GM23338 (cell line): ENCODE measurements at regions not wholly inside any gene's neighbourhood (a gene's known extent, or its start where the extent isn't known, plus 50 kb on each side); places are given as distances from the start of the nearest gene placed in this dataset.

Experiments
- ATAC-seq: fragments of 200-7000 bp; cut with Tn5 transposase; 3 replicates; pipeline ENCODE4 v1.9.1; 2020
- DNase-seq: peaks from one replicate; pipeline ENCODE4 v3.0.0-alpha.2; 2015; ENCODE audit warnings: low spot score
- H2AFZ ChIP-seq: fragments of 200-600 bp; sonication (generic); 2 replicates; pipeline ENCODE4 v1.8.0; 2016; ENCODE audit warnings: antibody characterized with exemption, mild to moderate bottlenecking, moderate library complexity
- H3F3A ChIP-seq: fragments of 200-600 bp; sonication (generic); replicated peaks from 2 replicates; pipeline ENCODE4 v1.8.0; 2017; ENCODE audit warnings: antibody characterized with exemption, mixed run types, low read depth
- H3K27ac ChIP-seq: fragments of 200-600 bp; sonication (generic); 2 replicates; pipeline ENCODE4 v1.6.1; 2016; ENCODE audit warnings: low read depth
- H3K27me3 ChIP-seq: fragments of 200-600 bp; sonication (generic); 2 replicates; pipeline ENCODE4 v1.8.0; 2016; ENCODE audit warnings: mild to moderate bottlenecking, mixed run types, moderate library complexity; ENCODE audit not compliant: insufficient read depth
- H3K36me3 ChIP-seq: fragments of 200-600 bp; sonication (generic); 2 replicates; pipeline ENCODE4 v1.8.0; 2016; ENCODE audit warnings: mild to moderate bottlenecking; ENCODE audit not compliant: insufficient read depth
- H3K4me1 ChIP-seq: fragments of 200-600 bp; sonication (generic); 2 replicates; pipeline ENCODE4 v1.8.0; 2016; ENCODE audit warnings: mild to moderate bottlenecking, moderate library complexity; ENCODE audit not compliant: insufficient read depth
- H3K4me2 ChIP-seq: fragments of 200-600 bp; sonication (generic); 2 replicates; pipeline ENCODE4 v1.7.1; 2017; ENCODE audit warnings: mixed run types
- H3K4me3 ChIP-seq: fragments of 200-600 bp; sonication (generic); 2 replicates; pipeline ENCODE4 v1.6.1; 2016; ENCODE audit warnings: mixed run types
- H3K79me2 ChIP-seq: fragments of 200-600 bp; sonication (generic); replicated peaks from 2 replicates; pipeline ENCODE4 v1.8.0; 2017; ENCODE audit warnings: mild to moderate bottlenecking; ENCODE audit not compliant: insufficient read depth
- H3K9me2 ChIP-seq: fragments of 200-600 bp; sonication (generic); 2 replicates; pipeline ENCODE4 v1.8.0; 2017; ENCODE audit not compliant: insufficient read depth
- H4K20me1 ChIP-seq: fragments of 200-600 bp; sonication (generic); replicated peaks from 2 replicates; pipeline ENCODE4 v1.8.0; 2017; ENCODE audit warnings: mild to moderate bottlenecking; ENCODE audit not compliant: insufficient read depth
- H3K27ac Mint-ChIP-seq: 2 replicates; pipeline ENCODE4 v1.8.0; 2020; ENCODE audit warnings: inconsistent platforms, mild to moderate bottlenecking, moderate library complexity, mixed read lengths
- H3K27me3 Mint-ChIP-seq: 3 replicates; pipeline ENCODE4 v1.8.0; 2022; ENCODE audit warnings: low read depth, mild to moderate bottlenecking, moderate library complexity, mixed read lengths, inconsistent platforms; ENCODE audit not compliant: insufficient read depth, poor library complexity
- H3K36me3 Mint-ChIP-seq: 3 replicates; pipeline ENCODE4 v1.8.0; 2021; ENCODE audit warnings: low read depth, mild to moderate bottlenecking, inconsistent platforms, moderate library complexity, mixed read lengths
- H3K4me1 Mint-ChIP-seq: 3 replicates; pipeline ENCODE4 v1.8.0; 2020; ENCODE audit warnings: mild to moderate bottlenecking, inconsistent platforms, mixed read lengths
- H3K4me3 Mint-ChIP-seq: 3 replicates; pipeline ENCODE4 v1.8.0; 2021; ENCODE audit warnings: moderate library complexity, mild to moderate bottlenecking, inconsistent platforms, mixed read lengths
- H3K9me3 Mint-ChIP-seq: 3 replicates; pipeline ENCODE4 v1.8.0; 2020; ENCODE audit warnings: moderate library complexity, mild to moderate bottlenecking, inconsistent platforms, mixed read lengths
- EZH2phosphoT487 ChIP-seq: fragments of 200-600 bp; sonication (generic); IDR thresholded peaks from one replicate; pipeline ENCODE4 v1.8.1; 2018; ENCODE audit warnings: antibody characterized with exemption; ENCODE audit not compliant: unreplicated experiment
- JUNB ChIP-seq: IDR thresholded peaks from one replicate; pipeline ENCODE4 v1.6.1; 2016; ENCODE audit warnings: antibody characterized with exemption; ENCODE audit not compliant: unreplicated experiment
- POLR2AphosphoS5 ChIP-seq: IDR thresholded peaks from 2 replicates; pipeline ENCODE4 v1.6.1; 2016; ENCODE audit warnings: antibody characterized with exemption, low read depth
- STAT1 ChIP-seq: IDR thresholded peaks from one replicate; pipeline ENCODE4 v1.6.1; 2016; ENCODE audit warnings: antibody characterized with exemption; ENCODE audit not compliant: unreplicated experiment
- ZNF114 ChIP-seq: fragments of 250-450 bp; sonication (Bioruptor Pico); IDR thresholded peaks from 2 replicates; pipeline ENCODE4 v1.5.0; 2020; ENCODE audit warnings: mild to moderate bottlenecking, moderate library complexity
- TF ChIP-seq, protein P1 (sequence below): fragments of 250-450 bp; sonication (Bioruptor Pico); IDR thresholded peaks from 2 replicates; pipeline ENCODE4 v1.5.0; 2020; ENCODE audit warnings: mild to moderate bottlenecking, moderate library complexity
- TF ChIP-seq, protein P2 (sequence below): IDR thresholded peaks from 2 replicates; pipeline ENCODE4 v1.6.1; 2016; ENCODE audit warnings: antibody characterized with exemption
- TF ChIP-seq, protein P3 (sequence below), 2 experiments: fragments of 200-600 bp in 1 of 2; sonication (generic) in 1 of 2; conservative IDR thresholded peaks; 2 replicates each; pipeline versions ENCODE4 v1.5.1 to v1.6.1; 2016 to 2017; ENCODE audit warnings: antibody characterized with exemption in 2 of 2, low read depth in 2 of 2, mild to moderate bottlenecking in 2 of 2, moderate library complexity in 1 of 2

DNA sequence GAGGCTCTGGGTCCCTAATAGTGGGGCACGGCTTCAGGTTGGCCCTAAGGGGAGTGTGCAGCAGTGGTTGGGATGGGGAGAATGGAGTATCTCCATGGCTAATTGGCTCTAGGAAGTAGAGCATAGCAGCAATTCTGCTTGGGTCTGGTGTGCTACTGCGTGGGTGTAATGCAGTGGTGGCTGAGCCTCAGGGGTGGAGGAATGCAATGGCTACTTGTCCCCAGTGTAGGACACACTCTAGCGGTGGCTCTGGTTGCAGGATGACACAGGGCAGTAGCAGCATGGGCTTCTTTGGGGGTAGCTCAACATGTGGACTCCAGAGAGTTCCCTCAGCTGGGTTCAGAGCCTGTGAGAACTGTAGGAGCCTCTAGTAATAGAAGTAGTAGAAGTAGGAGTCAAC, 91.2 kb upstream of the FAM78B start (continued):
- TF ChIP-seq, protein P1, sequence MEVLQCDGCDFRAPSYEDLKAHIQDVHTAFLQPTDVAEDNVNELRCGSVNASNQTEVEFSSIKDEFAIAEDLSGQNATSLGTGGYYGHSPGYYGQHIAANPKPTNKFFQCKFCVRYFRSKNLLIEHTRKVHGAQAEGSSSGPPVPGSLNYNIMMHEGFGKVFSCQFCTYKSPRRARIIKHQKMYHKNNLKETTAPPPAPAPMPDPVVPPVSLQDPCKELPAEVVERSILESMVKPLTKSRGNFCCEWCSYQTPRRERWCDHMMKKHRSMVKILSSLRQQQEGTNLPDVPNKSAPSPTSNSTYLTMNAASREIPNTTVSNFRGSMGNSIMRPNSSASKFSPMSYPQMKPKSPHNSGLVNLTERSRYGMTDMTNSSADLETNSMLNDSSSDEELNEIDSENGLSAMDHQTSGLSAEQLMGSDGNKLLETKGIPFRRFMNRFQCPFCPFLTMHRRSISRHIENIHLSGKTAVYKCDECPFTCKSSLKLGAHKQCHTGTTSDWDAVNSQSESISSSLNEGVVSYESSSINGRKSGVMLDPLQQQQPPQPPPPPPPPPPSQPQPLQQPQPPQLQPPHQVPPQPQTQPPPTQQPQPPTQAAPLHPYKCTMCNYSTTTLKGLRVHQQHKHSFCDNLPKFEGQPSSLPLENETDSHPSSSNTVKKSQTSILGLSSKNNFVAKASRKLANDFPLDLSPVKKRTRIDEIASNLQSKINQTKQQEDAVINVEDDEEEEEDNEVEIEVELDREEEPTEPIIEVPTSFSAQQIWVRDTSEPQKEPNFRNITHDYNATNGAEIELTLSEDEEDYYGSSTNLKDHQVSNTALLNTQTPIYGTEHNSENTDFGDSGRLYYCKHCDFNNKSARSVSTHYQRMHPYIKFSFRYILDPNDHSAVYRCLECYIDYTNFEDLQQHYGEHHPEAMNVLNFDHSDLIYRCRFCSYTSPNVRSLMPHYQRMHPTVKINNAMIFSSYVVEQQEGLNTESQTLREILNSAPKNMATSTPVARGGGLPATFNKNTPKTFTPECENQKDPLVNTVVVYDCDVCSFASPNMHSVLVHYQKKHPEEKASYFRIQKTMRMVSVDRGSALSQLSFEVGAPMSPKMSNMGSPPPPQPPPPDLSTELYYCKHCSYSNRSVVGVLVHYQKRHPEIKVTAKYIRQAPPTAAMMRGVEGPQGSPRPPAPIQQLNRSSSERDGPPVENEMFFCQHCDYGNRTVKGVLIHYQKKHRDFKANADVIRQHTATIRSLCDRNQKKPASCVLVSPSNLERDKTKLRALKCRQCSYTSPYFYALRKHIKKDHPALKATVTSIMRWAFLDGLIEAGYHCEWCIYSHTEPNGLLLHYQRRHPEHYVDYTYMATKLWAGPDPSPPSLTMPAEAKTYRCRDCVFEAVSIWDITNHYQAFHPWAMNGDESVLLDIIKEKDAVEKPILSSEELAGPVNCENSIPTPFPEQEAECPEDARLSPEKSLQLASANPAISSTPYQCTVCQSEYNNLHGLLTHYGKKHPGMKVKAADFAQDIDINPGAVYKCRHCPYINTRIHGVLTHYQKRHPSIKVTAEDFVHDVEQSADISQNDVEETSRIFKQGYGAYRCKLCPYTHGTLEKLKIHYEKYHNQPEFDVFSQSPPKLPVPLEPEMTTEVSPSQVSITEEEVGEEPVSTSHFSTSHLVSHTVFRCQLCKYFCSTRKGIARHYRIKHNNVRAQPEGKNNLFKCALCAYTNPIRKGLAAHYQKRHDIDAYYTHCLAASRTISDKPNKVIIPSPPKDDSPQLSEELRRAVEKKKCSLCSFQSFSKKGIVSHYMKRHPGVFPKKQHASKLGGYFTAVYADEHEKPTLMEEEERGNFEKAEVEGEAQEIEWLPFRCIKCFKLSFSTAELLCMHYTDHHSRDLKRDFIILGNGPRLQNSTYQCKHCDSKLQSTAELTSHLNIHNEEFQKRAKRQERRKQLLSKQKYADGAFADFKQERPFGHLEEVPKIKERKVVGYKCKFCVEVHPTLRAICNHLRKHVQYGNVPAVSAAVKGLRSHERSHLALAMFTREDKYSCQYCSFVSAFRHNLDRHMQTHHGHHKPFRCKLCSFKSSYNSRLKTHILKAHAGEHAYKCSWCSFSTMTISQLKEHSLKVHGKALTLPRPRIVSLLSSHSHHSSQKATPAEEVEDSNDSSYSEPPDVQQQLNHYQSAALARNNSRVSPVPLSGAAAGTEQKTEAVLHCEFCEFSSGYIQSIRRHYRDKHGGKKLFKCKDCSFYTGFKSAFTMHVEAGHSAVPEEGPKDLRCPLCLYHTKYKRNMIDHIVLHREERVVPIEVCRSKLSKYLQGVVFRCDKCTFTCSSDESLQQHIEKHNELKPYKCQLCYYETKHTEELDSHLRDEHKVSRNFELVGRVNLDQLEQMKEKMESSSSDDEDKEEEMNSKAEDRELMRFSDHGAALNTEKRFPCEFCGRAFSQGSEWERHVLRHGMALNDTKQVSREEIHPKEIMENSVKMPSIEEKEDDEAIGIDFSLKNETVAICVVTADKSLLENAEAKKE (CRISPR knock-in tag): no peak
- TF ChIP-seq, protein P2, sequence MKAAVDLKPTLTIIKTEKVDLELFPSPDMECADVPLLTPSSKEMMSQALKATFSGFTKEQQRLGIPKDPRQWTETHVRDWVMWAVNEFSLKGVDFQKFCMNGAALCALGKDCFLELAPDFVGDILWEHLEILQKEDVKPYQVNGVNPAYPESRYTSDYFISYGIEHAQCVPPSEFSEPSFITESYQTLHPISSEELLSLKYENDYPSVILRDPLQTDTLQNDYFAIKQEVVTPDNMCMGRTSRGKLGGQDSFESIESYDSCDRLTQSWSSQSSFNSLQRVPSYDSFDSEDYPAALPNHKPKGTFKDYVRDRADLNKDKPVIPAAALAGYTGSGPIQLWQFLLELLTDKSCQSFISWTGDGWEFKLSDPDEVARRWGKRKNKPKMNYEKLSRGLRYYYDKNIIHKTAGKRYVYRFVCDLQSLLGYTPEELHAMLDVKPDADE: no peak
- TF ChIP-seq STAT1: no peak

DNA sequence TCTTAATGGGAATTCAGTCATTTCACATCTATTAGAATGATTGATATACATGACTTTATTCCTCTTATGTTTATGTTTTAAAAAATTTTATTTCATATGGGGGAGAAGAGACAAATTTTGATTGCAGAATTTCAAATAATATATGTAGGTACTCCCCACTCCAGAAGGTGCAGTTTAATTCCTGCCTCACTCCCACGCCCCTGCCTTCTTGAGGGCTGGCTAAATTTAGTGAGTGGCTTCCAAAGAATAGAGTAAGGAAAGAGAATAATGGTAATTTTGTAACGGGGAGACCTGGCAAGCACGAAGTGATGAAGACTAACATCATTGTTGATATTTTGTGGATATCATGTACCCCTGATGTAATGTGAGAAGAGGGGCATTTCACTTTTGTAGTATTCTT, 94.7 kb upstream of the FAM78B start:
- DNase-seq (no peak), ATAC-seq (no peak)
- Mint-ChIP-seq H3K36me3 (no peaks in the 10 kb centered on the region), H3K4me1 (no peaks in the 10 kb centered on the region), H3K9me3 (no peaks in the 10 kb centered on the region), H3K27ac (no peak overlapping the region), H3K27me3 (no peaks in the 10 kb centered on the region), H3K4me3 (no peak overlapping the region)
- no peaks in the 10 kb centered on the region for H3K4me1 ChIP-seq
- H3K79me2 ChIP-seq: no peaks in the 10 kb centered on the region
- H3K4me2 ChIP-seq: no peak overlapping the region
- H3F3A ChIP-seq: no peaks in the 10 kb centered on the region
- no peaks in the 10 kb centered on the region for H3K9me2 ChIP-seq
- no peaks in the 10 kb centered on the region for H3K36me3 ChIP-seq
- H2AFZ ChIP-seq: no peak overlapping the region
- no peaks in the 10 kb centered on the region for H4K20me1 ChIP-seq
- no peak overlapping the region for H3K4me3 ChIP-seq
- no peaks in the 10 kb centered on the region for H3K27me3 ChIP-seq
- no peak overlapping the region for H3K27ac ChIP-seq
- no peak for TF ChIP-seq POLR2AphosphoS5
- TF ChIP-seq, protein P1 (CRISPR knock-in tag): no peak
- TF ChIP-seq, protein P3, sequence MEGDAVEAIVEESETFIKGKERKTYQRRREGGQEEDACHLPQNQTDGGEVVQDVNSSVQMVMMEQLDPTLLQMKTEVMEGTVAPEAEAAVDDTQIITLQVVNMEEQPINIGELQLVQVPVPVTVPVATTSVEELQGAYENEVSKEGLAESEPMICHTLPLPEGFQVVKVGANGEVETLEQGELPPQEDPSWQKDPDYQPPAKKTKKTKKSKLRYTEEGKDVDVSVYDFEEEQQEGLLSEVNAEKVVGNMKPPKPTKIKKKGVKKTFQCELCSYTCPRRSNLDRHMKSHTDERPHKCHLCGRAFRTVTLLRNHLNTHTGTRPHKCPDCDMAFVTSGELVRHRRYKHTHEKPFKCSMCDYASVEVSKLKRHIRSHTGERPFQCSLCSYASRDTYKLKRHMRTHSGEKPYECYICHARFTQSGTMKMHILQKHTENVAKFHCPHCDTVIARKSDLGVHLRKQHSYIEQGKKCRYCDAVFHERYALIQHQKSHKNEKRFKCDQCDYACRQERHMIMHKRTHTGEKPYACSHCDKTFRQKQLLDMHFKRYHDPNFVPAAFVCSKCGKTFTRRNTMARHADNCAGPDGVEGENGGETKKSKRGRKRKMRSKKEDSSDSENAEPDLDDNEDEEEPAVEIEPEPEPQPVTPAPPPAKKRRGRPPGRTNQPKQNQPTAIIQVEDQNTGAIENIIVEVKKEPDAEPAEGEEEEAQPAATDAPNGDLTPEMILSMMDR (conservative IDR thresholded peaks at IDR 0.05; ENCODE audit: low read depth in 2 of 2): no peak
- no peak for TF ChIP-seq EZH2phosphoT487
- TF ChIP-seq ZNF114 (CRISPR knock-in tag): no peak
- no peak for TF ChIP-seq JUNB
